HG03439 (cell line): ENCODE measurements at regions not wholly inside any gene's neighbourhood (a gene's known extent, or its start where the extent isn't known, plus 50 kb on each side); places are given as distances from the start of the nearest gene placed in this dataset.

Experiments
- ATAC-seq: cut with Tn5 transposase; IDR thresholded peaks from one replicate; pipeline ENCODE4 v1.9.1; 2021; ENCODE audit warnings: mild to moderate bottlenecking, moderate library complexity; ENCODE audit not compliant: unreplicated experiment

GRCh38 chr12:46437469-46437868, 64.9 kb upstream of the SLC38A2 start:
- ATAC-seq: no peak

- no peak for ATAC-seq
These were observed 64.2 kb upstream of the SLC38A2 start for GRCh38 chr12:46436747-46437146.

DNA sequence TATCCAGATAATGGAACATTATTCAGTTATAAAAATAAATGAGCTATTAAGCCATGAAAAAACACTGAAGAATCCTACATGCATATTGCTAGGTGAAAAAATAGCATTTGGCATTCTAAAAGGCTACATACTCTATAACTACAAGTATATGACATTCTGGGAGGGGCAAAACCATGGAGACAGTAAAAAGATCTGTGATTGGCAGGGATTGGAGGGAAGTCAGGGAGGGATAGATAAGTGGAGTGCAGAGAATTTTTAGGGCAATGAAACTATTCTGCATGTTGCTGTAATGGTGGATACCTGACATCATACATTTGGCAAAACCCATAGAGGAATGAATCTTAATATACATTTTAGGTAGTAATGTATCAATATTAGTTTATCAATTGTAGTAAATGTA, 63.1 kb upstream of the SLC38A2 start:
- ATAC-seq: no peak

DNA sequence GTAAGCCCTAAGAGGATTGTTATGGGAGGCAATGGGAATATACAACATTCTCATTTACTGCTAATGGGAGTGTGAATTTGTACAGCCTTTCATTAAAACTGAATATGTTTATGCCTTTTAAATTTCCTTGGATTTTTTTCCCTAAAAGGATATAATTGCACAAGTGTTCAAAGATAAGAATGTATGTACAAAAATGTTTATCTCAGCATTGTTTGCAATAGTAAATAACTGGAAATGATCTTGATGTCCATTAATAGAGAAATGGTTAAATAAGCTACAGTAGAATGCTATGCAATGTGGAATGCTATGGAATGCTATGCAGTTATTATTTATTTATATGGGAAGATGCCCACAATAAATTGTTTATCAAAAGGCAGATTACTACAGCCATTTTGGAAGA, 62.5 kb upstream of the SLC38A2 start:
- ATAC-seq: no peak

GRCh38 chr12:46433829-46434228, 61.3 kb upstream of the SLC38A2 start:
- no peak for ATAC-seq

DNA sequence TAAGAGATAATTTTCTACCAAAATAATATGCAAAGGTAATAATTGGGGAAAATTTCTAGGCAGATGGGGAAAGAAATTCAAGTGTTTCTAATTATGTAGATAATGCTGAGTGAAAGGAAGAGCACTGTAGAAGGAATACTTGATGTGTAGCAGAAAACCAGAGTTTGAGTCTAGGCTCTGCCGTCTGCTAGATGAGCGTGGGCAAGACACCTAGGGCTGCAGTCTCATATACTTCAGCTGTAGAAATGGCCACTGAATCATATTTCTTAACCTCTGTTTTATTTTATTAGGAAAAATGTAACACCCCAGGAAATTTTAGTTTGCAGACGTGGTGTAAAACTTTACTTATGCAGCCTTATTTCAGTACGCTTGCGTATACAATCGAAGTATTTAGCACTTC, 59.8 kb upstream of the SLC38A2 start:
- no peak for ATAC-seq

DNA sequence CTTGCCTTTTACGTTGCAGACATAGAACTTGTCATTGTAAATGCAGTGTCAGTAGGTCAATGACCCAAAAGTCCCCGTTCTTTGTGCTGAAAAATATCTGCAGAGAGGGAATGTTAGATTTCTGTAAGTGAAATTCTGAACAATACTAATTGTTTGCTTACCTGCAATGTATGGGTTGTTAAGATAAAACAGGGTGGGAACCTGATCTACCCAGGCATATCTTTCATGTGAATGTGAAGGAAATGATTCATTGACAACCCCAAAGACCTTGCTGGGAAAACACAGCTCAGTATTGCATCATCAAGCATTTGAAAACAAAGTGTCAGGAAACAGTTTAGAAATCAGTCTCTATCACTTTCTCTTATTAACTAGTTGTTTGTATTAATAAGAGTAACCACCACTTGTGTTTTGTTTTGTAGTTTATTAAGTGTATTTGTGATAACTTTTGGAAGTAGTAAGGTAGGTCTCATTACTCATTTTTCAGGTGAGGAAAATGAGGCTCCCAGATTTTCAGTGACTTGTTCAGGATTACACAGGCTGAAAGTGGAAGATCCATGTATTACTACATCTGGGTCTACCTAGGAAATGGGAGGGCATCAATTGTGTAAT, 57.9 kb upstream of the SLC38A2 start:
- ATAC-seq: no peak
